ENCODE measurements at regions not wholly inside any gene's neighbourhood (a gene's known extent, or its start where the extent isn't known, plus 50 kb on each side); places are given as distances from the start of the nearest gene placed in this dataset.

GRCh38 chr3:74023395-74023794 lies 398.7 kb upstream of the PDZRN3 start:
- TF ChIP-seq CTCF (optimal IDR thresholded peaks at IDR 0.05 in 1 of 3, IDR thresholded peaks at IDR 0.05 in 1 of 3, conservative IDR thresholded peaks at IDR 0.05 in 1 of 3; ENCODE audit: extremely low read depth in 1 of 3, insufficient read depth in 2 of 3, low read length in 3 of 3) (no peak), EZH2 (IDR thresholded peaks at IDR 0.05; ENCODE audit: low read length) (no peak)
